Type B pancreatic cell (in vitro differentiated cells): ENCODE measurements at regions not wholly inside any gene's neighbourhood (a gene's known extent, or its start where the extent isn't known, plus 50 kb on each side); places are given as distances from the start of the nearest gene placed in this dataset.

ENCODE experiments used
- DNase-seq: peaks from one replicate; pipeline ENCODE4 v3.0.0; 2021; ENCODE audit warnings: mixed read lengths; ENCODE audit not compliant: unreplicated experiment; ENCODE audit errors: extremely low spot score
- H3K27ac Mint-ChIP-seq: 2 replicates; pipeline ENCODE4 v1.8.0; 2021; ENCODE audit warnings: mild to moderate bottlenecking, mixed read lengths
- H3K27me3 Mint-ChIP-seq: 2 replicates; pipeline ENCODE4 v1.8.0; 2021; ENCODE audit warnings: mixed read lengths
- H3K36me3 Mint-ChIP-seq: 2 replicates; pipeline ENCODE4 v1.8.0; 2021; ENCODE audit warnings: mixed read lengths
- H3K4me1 Mint-ChIP-seq: one replicate; pipeline ENCODE4 v1.8.0; 2021; ENCODE audit warnings: mixed read lengths; ENCODE audit not compliant: unreplicated experiment
- H3K4me3 Mint-ChIP-seq: 2 replicates; pipeline ENCODE4 v1.8.0; 2021; ENCODE audit warnings: mild to moderate bottlenecking, mixed read lengths
- H3K9me3 Mint-ChIP-seq: 2 replicates; pipeline ENCODE4 v1.8.0; 2021; ENCODE audit warnings: mixed read lengths
- TF ChIP-seq, protein P1 (sequence below): fragments of 200-600 bp; sonication (generic); conservative IDR thresholded peaks from 2 replicates; pipeline ENCODE4 v1.5.0; 2021; ENCODE audit warnings: antibody characterized with exemption, mild to moderate bottlenecking

DNA sequence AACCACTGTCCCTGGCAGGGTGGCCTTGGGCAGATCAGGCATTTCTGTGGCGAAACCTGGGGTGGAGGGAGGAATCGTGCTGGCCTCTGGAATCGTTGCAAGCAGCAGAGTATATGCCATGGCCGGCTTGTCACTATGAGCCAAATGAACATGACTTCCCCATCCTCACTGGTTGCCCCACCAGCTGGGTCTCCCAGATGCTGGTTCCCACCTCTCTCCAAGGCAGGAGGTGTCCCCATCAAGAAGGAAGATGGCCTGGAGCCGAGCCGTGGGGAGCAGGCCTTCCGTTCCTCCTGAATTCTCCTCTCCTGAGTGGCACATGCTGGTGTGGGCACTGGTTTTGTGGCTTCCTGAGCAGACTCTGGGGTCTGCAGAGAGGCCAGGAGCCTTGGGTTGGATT lies 60.2 kb upstream of the ACTRT2 start:
- H3K4me1 Mint-ChIP-seq: no peaks in the 10 kb centered on the region
- no peaks in the 10 kb centered on the region for H3K27me3 Mint-ChIP-seq
- TF ChIP-seq, protein P1, sequence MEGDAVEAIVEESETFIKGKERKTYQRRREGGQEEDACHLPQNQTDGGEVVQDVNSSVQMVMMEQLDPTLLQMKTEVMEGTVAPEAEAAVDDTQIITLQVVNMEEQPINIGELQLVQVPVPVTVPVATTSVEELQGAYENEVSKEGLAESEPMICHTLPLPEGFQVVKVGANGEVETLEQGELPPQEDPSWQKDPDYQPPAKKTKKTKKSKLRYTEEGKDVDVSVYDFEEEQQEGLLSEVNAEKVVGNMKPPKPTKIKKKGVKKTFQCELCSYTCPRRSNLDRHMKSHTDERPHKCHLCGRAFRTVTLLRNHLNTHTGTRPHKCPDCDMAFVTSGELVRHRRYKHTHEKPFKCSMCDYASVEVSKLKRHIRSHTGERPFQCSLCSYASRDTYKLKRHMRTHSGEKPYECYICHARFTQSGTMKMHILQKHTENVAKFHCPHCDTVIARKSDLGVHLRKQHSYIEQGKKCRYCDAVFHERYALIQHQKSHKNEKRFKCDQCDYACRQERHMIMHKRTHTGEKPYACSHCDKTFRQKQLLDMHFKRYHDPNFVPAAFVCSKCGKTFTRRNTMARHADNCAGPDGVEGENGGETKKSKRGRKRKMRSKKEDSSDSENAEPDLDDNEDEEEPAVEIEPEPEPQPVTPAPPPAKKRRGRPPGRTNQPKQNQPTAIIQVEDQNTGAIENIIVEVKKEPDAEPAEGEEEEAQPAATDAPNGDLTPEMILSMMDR: no peak
- H3K27ac Mint-ChIP-seq: no peak overlapping the region
- DNase-seq: no peak
- no peak overlapping the region for H3K4me3 Mint-ChIP-seq
- H3K9me3 Mint-ChIP-seq: peaks cover 1% of the 10 kb centered on the region
- H3K36me3 Mint-ChIP-seq: no peaks in the 10 kb centered on the region

DNA sequence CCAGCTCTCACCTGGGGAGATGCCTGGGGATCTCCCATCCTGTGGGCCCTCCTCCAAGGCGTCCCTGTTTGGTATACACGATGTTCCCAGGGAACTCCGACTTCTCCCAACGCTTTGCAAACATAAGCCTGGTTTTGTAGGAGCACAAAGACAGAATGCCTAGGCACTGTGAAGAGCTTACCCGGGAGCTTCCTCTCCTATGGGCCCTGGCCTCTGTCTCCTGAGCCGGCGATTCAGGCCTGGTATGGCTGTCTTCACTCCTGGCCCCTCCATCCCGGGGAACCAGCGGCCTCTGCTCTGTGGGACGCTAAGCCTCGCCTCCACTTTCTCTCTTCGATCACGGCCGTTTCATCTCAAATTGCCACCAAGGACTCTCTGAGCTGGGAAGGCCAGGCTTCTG lies 59.6 kb upstream of the ACTRT2 start:
- Mint-ChIP-seq H3K36me3 (no peaks in the 10 kb centered on the region), H3K4me3 (no peak overlapping the region), H3K27ac (no peak overlapping the region), H3K4me1 (no peaks in the 10 kb centered on the region), H3K9me3 (no peaks in the 10 kb centered on the region), H3K27me3 (no peaks in the 10 kb centered on the region)
- DNase-seq: no peak
- TF ChIP-seq, protein P1: no peak

DNA sequence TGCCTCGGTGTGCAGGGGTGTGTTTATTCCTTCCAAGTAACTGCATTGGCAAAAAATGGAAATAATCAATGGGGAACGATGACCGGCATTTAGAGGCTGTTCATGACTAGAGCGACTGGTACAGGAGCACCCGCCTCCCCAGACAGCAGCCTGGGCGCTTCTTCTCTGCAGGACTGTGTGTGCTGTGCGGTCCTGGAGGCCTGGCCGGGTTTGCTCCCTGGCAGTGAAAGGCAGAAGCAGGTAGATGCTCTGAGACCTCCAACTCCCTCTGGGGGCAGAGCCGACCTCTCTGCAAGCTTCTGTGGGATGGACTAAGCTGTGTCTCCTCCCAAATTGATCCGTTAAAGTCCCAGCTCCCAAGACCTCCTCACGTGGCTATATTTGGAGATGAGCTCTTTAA lies 59.2 kb upstream of the ACTRT2 start:
- Mint-ChIP-seq H3K27me3 (no peaks in the 10 kb centered on the region), H3K4me3 (no peak overlapping the region), H3K36me3 (no peaks in the 10 kb centered on the region), H3K9me3 (no peaks in the 10 kb centered on the region), H3K27ac (no peak overlapping the region), H3K4me1 (no peaks in the 10 kb centered on the region)
- no peak for DNase-seq
- TF ChIP-seq, protein P1: no peak

DNA sequence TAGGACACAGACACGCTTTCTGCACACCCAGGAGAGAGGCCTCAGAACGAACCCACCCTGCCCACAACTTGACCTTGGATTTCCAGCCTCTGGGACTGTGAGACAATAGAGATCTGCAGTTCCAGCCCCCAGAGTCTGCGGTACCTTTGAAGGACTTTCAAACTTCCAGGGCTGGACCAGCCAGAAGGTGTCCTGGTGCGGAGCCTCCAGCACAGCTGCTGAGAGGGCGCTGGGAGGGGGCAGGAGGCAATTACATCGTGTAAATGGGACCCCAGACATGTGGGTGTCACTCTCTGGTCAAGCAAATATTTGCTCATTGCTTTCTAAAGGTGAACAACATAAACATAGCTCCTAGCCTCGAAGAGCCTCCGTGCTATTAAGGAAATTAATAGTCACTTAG lies 58.7 kb upstream of the ACTRT2 start:
- no peaks in the 10 kb centered on the region for H3K27me3 Mint-ChIP-seq
- H3K27ac Mint-ChIP-seq: no peak overlapping the region
- DNase-seq: no peak
- no peaks in the 10 kb centered on the region for H3K4me1 Mint-ChIP-seq
- H3K9me3 Mint-ChIP-seq: no peaks in the 10 kb centered on the region
- TF ChIP-seq, protein P1: no peak
- H3K4me3 Mint-ChIP-seq: no peak overlapping the region
- no peaks in the 10 kb centered on the region for H3K36me3 Mint-ChIP-seq

DNA sequence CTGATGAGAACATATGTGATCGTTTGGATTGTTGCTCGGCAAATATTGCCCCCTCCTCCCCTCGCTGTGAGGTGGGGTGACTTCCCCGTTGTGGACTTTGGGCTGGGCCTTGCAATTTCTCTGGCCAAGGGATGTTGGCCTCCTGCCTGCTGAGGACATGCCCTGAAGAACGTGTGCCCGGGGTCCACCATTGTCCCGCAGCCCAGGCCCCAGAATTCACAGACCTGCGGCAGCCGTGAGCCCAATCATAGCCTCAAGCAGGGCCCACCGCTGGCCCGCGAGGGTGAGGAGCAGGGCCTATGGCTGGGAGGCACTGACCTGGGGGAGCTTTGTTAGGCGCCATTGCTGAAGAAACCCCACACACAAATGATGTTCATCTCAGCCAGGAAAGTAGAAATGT lies 58.3 kb upstream of the ACTRT2 start:
- TF ChIP-seq, protein P1: no peak
- Mint-ChIP-seq H3K27me3 (no peaks in the 10 kb centered on the region), H3K9me3 (no peaks in the 10 kb centered on the region), H3K27ac (no peak overlapping the region), H3K4me3 (no peak overlapping the region), H3K4me1 (no peaks in the 10 kb centered on the region), H3K36me3 (no peaks in the 10 kb centered on the region)
- no peak for DNase-seq

DNA sequence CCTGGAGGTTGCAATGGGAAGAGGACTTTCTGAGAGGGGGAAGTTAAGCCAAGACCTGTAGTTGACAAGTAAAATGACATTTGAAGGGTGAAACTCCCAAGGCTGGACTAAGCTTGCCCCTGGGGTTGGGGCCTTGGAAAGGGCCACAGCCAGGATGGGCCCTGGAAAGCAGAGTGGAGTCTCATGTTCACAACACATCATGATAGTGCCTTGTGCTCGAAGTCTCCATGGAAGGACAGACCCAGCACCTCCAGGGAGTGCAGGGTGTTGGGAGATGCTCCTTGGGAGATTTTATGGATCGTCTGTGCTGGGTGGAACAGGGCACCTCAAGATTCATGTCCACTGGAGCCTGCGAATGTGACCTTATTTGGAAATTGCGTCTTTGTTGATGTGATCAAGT lies 55.6 kb upstream of the ACTRT2 start:
- Mint-ChIP-seq H3K4me1 (no peaks in the 10 kb centered on the region), H3K27me3 (no peaks in the 10 kb centered on the region), H3K9me3 (no peaks in the 10 kb centered on the region), H3K36me3 (no peaks in the 10 kb centered on the region), H3K27ac (no peak overlapping the region), H3K4me3 (no peak overlapping the region)
- TF ChIP-seq, protein P1: no peak
- DNase-seq: no peak
